Mesendoderm (in vitro differentiated cells): ENCODE measurements at regions not wholly inside any gene's neighbourhood (a gene's known extent, or its start where the extent isn't known, plus 50 kb on each side); places are given as distances from the start of the nearest gene placed in this dataset.
A peak's percentile ranks its signal among the peaks of the same experiment; 100 is the strongest.

Source experiments
- DNase-seq: peaks from one replicate; pipeline ENCODE4 v3.0.0; 2013
- H2AK5ac ChIP-seq: 2 replicates; pipeline ENCODE4 v1.6.1; 2013; ENCODE audit warnings: low read length, inconsistent platforms
- H2BK120ac ChIP-seq: 2 replicates; pipeline ENCODE4 v1.6.1; 2013; ENCODE audit warnings: low read depth, mild to moderate bottlenecking, low read length, moderate library complexity, mixed read lengths
- H2BK15ac ChIP-seq: replicated peaks from 2 replicates; pipeline ENCODE4 v1.6.1; 2013; ENCODE audit warnings: low read depth, mild to moderate bottlenecking, moderate library complexity
- H2BK5ac ChIP-seq: 2 replicates; pipeline ENCODE4 v1.6.1; 2013; ENCODE audit warnings: low read length, inconsistent platforms
- H3K18ac ChIP-seq: 2 replicates; pipeline ENCODE4 v1.6.1; 2013; ENCODE audit warnings: mild to moderate bottlenecking, low read length, mixed read lengths
- H3K23ac ChIP-seq: one replicate; pipeline ENCODE4 v1.6.1; 2013; ENCODE audit warnings: low read length
- H3K27ac ChIP-seq: 2 replicates; pipeline ENCODE4 v1.5.1; 2013; ENCODE audit warnings: low read depth, mild to moderate bottlenecking, inconsistent platforms, low read length, moderate library complexity
- H3K27me3 ChIP-seq: 2 replicates; pipeline ENCODE4 v1.6.1; 2013; ENCODE audit warnings: low read length, control low read depth, mild to moderate bottlenecking, inconsistent platforms; ENCODE audit not compliant: insufficient read depth, poor library complexity
- H3K36me3 ChIP-seq: 2 replicates; pipeline ENCODE4 v1.6.1; 2013; ENCODE audit warnings: low read length, inconsistent platforms; ENCODE audit not compliant: control insufficient read depth, insufficient read depth
- H3K4ac ChIP-seq: one replicate; pipeline ENCODE4 v1.6.1; 2013; ENCODE audit warnings: low read depth, mild to moderate bottlenecking, low read length, moderate library complexity
- H3K4me1 ChIP-seq: 2 replicates; pipeline ENCODE4 v1.6.1; 2013; ENCODE audit warnings: low read depth, low read length, inconsistent platforms; ENCODE audit not compliant: control insufficient read depth
- H3K4me2 ChIP-seq: 2 replicates; pipeline ENCODE4 v1.6.1; 2013; ENCODE audit warnings: low read length
- H3K4me3 ChIP-seq: 2 replicates; pipeline ENCODE4 v1.5.1; 2013; ENCODE audit warnings: mild to moderate bottlenecking, low read length
- H3K56ac ChIP-seq: one replicate; pipeline ENCODE4 v1.6.1; 2013; ENCODE audit warnings: low read length
- H3K79me1 ChIP-seq: 2 replicates; pipeline ENCODE4 v1.6.1; 2013; ENCODE audit warnings: low read length, inconsistent platforms
- H3K79me2 ChIP-seq: 2 replicates; pipeline ENCODE4 v1.6.1; 2013; ENCODE audit warnings: mild to moderate bottlenecking, low read length; ENCODE audit not compliant: control insufficient read depth, insufficient read depth
- H3K9ac ChIP-seq: 2 replicates; pipeline ENCODE4 v1.6.1; 2013; ENCODE audit warnings: low read length, inconsistent platforms
- H4K5ac ChIP-seq: one replicate; pipeline ENCODE4 v1.6.1; 2013; ENCODE audit warnings: low read length
- H4K8ac ChIP-seq: one replicate; pipeline ENCODE4 v1.6.1; 2013; ENCODE audit warnings: low read depth, mild to moderate bottlenecking, control low read depth, low read length, moderate library complexity
- WGBS: extraction: QIAGEN DNeasy Blood & Tissue Kit; methylation state at CpG from one replicate; pipeline ENCODE4 v1.1.7; 2013; ENCODE audit warnings: low lambda C conversion rate, missing lambda C conversion rate; ENCODE audit not compliant: insufficient coverage; ENCODE audit errors: extremely low coverage; 5-methylcytosine and 5-hydroxymethylcytosine counted together

DNA sequence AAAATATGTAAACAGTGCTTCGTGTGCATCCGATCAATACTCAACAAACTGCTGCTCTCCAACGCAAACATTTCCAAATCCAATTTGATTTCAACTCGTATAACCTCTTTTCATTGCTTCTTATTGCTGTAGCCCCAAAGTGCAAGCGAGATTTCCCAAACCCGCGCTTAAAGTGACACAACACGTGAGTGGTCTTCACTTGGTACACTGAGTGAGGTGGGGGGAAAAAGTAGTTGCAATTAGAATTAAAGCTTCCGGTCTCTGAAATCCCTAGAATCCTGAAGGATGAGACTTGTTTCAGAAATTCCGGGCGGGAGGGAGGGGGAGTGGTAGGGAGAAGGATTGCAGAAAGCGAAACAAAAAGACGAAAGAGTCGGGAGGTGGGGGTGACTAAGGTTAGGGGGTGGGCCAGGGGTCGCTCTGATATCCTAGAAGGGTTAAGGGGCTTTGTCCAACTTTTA, 387.5 kb downstream of the BCAT1 start:
- H3K4ac ChIP-seq = no peak overlapping the region
- H3K56ac ChIP-seq = peak overlapping the region; percentile 97
- H3K27ac ChIP-seq = peak overlapping the region; percentile 7

DNA sequence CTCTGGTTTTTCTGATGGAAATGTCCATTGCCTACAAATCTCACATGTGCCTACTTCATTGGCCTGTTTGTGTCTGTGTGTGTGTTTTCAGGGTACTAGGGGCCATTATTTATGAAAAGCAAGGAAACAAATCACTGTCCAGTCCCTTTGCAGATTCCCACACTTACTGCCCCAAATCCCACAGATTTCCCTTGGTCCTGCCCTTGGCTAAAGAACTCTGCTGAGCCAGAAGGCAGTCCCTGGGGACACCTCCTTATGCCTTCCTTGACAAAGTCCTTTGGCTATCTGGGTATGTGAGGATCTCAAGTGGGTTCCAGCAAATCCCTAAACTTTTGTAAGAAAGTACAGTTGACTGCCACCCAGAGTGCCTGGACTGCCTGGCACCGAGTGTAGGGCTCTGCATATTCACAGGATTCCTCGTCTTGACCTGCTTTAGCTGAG, 388.1 kb downstream of the BCAT1 start:
- H3K79me2 ChIP-seq = no peaks in the 10 kb centered on the region
- peak overlapping the region; percentile 99 for H3K18ac ChIP-seq
- peak overlapping the region; percentile 80 for H2BK15ac ChIP-seq
- peak overlapping the region; percentile 75 for H3K4ac ChIP-seq
- H4K8ac ChIP-seq = no peak overlapping the region
- peak; percentile 60 for DNase-seq
- H2AK5ac ChIP-seq = peak overlapping the region; percentile 47
- no peak overlapping the region for H3K27ac ChIP-seq
- no peak overlapping the region for H2BK120ac ChIP-seq
- H3K79me1 ChIP-seq = peaks cover 2% of the 10 kb centered on the region
- peak overlapping the region; percentile 97 for H3K56ac ChIP-seq
- no peaks in the 10 kb centered on the region for H3K27me3 ChIP-seq
- no CpG with 5 or more reads among the region's 2 CpGs for WGBS
- H3K4me2 ChIP-seq = peak overlapping the region; percentile 85
- no peak overlapping the region for H3K4me3 ChIP-seq
- no peak overlapping the region for H3K23ac ChIP-seq
- peaks cover 6% of the 10 kb centered on the region for H3K4me1 ChIP-seq
- H3K9ac ChIP-seq = peak overlapping the region; percentile 69
- no peaks in the 10 kb centered on the region for H3K36me3 ChIP-seq
- no peak overlapping the region for H4K5ac ChIP-seq
- H2BK5ac ChIP-seq = peak overlapping the region; percentile 67

More for the DNA sequence above, 387.5 kb downstream of the BCAT1 start:
- Histone ChIP-seq H3K4me1 (peaks cover 6% of the 10 kb centered on the region), H3K4me2 (peak overlapping the region; percentile 85), H4K8ac (peak overlapping the region; percentile 91), H3K4me3 (peak overlapping the region; percentile 27), H3K79me2 (no peaks in the 10 kb centered on the region), H2BK15ac (peak overlapping the region; percentile 80), H3K79me1 (peaks cover 2% of the 10 kb centered on the region), H3K27me3 (no peaks in the 10 kb centered on the region), H3K36me3 (no peaks in the 10 kb centered on the region), H3K23ac (no peak overlapping the region), H3K9ac (peak overlapping the region; percentile 86), H2BK120ac (peak overlapping the region; percentile 63), H2AK5ac (no peak overlapping the region), H2BK5ac (no peak overlapping the region), H4K5ac (no peak overlapping the region), H3K18ac (peak overlapping the region; percentile 99)
- DNase-seq = peak; percentile 91
- WGBS = no CpG with 5 or more reads among the region's 15 CpGs

DNA sequence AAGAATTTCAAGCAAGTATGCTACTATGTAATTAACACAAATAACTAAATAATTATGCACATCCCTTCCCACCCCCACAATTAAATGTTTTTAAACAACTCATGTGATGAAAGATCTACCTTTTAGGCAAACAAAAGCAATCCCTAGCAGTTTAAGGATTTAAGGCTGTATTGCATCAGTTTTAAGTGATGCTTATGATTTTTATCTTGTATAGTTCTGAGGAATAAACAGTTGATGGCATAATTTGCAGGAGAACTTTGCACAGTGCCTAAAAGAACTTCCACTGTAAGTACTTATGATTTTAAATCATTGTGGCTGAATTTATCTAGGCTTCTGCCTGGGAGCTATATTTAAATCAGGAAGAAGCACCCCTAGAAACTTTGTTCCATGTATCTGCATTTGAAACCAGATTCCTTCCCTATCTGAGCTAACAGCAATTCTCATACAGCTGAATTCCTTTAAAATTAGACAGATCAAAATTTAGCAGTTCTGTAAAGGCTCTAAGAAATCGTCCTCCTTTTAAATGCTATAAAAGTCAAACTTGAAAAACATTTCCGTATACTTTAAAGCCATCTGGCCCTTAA, 388.6 kb downstream of the BCAT1 start:
- Histone ChIP-seq H2AK5ac (no peak overlapping the region), H3K27ac (no peak overlapping the region), H3K9ac (no peak overlapping the region), H3K4me3 (no peak overlapping the region), H3K4me1 (peaks cover 6% of the 10 kb centered on the region), H3K36me3 (no peaks in the 10 kb centered on the region), H3K27me3 (no peaks in the 10 kb centered on the region), H3K56ac (peak overlapping the region; percentile 97), H3K4ac (no peak overlapping the region), H2BK5ac (no peak overlapping the region), H3K4me2 (no peak overlapping the region), H4K8ac (no peak overlapping the region), H2BK120ac (no peak overlapping the region), H3K79me1 (peaks cover 2% of the 10 kb centered on the region), H3K23ac (no peak overlapping the region), H3K79me2 (no peaks in the 10 kb centered on the region), H2BK15ac (no peak overlapping the region), H3K18ac (no peak overlapping the region), H4K5ac (no peak overlapping the region)
- no peak for DNase-seq
- WGBS = no CpG with 5 or more reads among the region's 2 CpGs

DNA sequence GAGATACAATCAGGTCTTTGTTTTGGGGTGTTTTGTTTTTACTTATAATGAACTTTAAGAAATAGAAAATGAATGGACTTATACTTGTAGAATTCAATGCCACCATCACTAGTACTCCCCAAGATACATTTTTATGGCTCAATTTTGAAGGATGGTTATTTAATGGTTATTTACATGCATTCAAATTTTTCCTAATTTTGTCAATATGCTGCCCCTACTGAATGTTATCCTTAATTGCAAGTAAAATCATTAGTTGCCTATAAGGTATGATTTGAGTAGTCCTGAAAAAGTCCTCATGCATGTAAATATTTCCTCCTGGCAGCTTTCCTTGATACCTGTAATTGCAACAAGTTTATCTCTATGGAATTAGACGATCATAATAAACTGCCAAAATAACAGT, 391.2 kb downstream of the BCAT1 start:
- Histone ChIP-seq H4K8ac (no peak overlapping the region), H3K79me2 (no peaks in the 10 kb centered on the region), H2BK15ac (no peak overlapping the region), H3K4me2 (no peak overlapping the region), H3K56ac (no peak overlapping the region), H3K18ac (no peak overlapping the region), H3K36me3 (no peaks in the 10 kb centered on the region), H4K5ac (no peak overlapping the region), H3K4me3 (no peak overlapping the region), H3K4ac (no peak overlapping the region), H2BK120ac (no peak overlapping the region), H3K23ac (no peak overlapping the region), H3K79me1 (peaks cover 2% of the 10 kb centered on the region), H2BK5ac (no peak overlapping the region), H3K27me3 (no peaks in the 10 kb centered on the region), H2AK5ac (no peak overlapping the region), H3K4me1 (peaks cover 8% of the 10 kb centered on the region), H3K9ac (no peak overlapping the region), H3K27ac (no peak overlapping the region)
- no CpG with 5 or more reads among the region's 1 CpG for WGBS
- DNase-seq = no peak

DNA sequence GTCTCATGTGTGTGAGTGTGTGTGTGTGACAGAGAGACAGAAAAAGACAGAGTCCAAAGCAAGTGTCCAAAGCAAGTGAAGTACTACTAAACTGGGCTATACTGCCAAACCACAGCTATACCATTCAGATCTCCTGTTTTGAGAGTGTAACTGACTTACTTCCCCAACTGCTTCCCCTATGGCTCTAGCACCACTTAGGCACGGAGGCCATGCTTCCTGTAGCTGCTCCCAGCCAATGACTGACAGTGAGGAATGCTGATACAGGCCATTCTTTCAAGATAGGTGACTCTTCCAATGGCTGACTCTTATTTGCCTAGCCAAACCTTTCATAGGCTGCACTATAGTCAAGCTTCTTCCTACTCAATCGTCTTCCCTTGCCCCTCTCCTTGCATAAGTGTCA, 393.2 kb downstream of the BCAT1 start:
- Histone ChIP-seq H4K5ac (no peak overlapping the region), H2BK15ac (no peak overlapping the region), H3K27ac (no peak overlapping the region), H3K18ac (no peak overlapping the region), H4K8ac (no peak overlapping the region), H3K36me3 (no peaks in the 10 kb centered on the region), H3K4me2 (no peak overlapping the region), H3K79me2 (no peaks in the 10 kb centered on the region), H3K27me3 (no peaks in the 10 kb centered on the region), H3K79me1 (no peaks in the 10 kb centered on the region), H3K56ac (no peak overlapping the region), H2BK120ac (no peak overlapping the region), H3K4me1 (peaks cover 4% of the 10 kb centered on the region), H2BK5ac (no peak overlapping the region), H3K4me3 (no peak overlapping the region), H2AK5ac (no peak overlapping the region), H3K4ac (no peak overlapping the region), H3K23ac (no peak overlapping the region), H3K9ac (no peak overlapping the region)
- WGBS = no CpG with 5 or more reads among the region's 2 CpGs
- peak; percentile 18 for DNase-seq
